Endothelial cell of umbilical vein (primary cell): ENCODE measurements at regions not wholly inside any gene's neighbourhood (a gene's known extent, or its start where the extent isn't known, plus 50 kb on each side); places are given as distances from the start of the nearest gene placed in this dataset.

ENCODE experiments used
- CTCF ChIP-seq, 2 donors: IDR thresholded peaks; 1 replicate in 1 of 2; 2 replicates in 1 of 2; pipeline ENCODE4 v1.5.1; 2011; ENCODE audit warnings: low read length in 2 of 2, mild to moderate bottlenecking in 2 of 2, moderate library complexity in 2 of 2, control low read depth in 1 of 2, inconsistent platforms in 1 of 2, low read depth in 1 of 2; ENCODE audit not compliant: insufficient read depth in 1 of 2; ENCODE audit errors: extremely low read depth in 1 of 2
- EZH2 ChIP-seq: IDR thresholded peaks from 2 replicates; pipeline ENCODE4 v1.6.1; 2012; ENCODE audit warnings: borderline replicate concordance, low read depth, mild to moderate bottlenecking, moderate library complexity, low read length, inconsistent platforms; ENCODE audit not compliant: severe bottlenecking
- POLR2A ChIP-seq: IDR thresholded peaks from 2 replicates; pipeline ENCODE4 v1.6.1; 2012; ENCODE audit warnings: low read depth, mild to moderate bottlenecking, control low read depth, low read length

- no peak for TF ChIP-seq EZH2
- TF ChIP-seq CTCF (IDR thresholded peaks at IDR 0.05; ENCODE audit: extremely low read depth in 1 of 2, insufficient read depth in 1 of 2, low read depth in 1 of 2, low read length in 2 of 2): no peak
- TF ChIP-seq POLR2A: no peak
These were observed 117.0 kb upstream of the PLD5 start for GRCh38 chr1:242641461-242641860.
